ENCODE measurements at regions not wholly inside any gene's neighbourhood (a gene's known extent, or its start where the extent isn't known, plus 50 kb on each side); places are given as distances from the start of the nearest gene placed in this dataset.
A peak's percentile ranks its signal among the peaks of the same experiment; 100 is the strongest.
"Not testable (repeated sequence)": the region's sequence is repeated elsewhere in the genome, so short reads cannot be mapped to it uniquely, and the experiment has no call there.

DNA sequence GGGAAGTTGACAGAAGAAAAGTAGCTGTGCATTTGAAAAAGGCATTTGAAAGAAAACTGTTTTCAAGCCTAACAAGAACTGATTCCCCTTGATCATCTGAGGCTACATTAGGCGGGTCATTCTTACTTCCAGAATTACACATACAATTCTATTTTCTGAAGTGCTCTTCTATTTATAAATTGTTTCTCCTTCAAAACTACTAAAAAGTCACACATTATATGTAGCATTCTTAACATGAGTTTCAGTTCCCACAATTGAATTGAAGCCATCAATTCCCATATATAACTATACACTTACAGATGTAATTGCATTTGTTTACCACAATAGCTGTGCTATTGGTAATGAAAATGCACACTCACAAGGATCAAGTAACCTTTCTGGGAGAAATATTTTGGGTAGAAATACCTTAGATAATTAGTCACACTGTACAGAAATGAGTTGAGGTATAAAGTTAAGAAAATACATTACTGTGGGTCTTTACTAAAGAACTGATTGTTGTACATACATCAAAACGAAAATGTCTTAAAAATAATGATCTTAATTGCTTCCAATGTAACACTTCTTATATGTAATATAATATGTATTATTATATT is 1688.0 kb upstream of the AGA start:
- no peak for DNase-seq

GRCh38 chr4:179145746-179146525 is 1703.7 kb upstream of the AGA start:
- DNase-seq = peak; percentile 49

DNA sequence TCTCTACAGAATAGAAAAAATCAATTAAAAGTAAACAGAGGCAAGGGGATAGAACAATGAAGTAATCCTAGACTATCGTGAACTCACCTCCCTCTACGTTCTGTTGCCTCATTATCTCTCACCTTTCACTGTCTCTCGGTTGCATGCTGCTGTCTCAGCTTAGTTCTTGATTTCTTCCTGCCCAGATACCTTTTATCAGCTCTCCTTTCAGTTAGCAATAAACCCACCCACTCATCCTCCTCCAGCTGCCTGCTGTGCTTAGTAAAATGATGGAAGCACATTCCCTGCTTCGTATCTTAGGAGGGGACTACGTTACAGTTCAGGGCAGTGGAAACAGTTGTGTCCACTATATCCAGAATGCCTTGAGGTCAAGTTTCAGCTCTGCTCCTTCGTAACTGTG is 1709.5 kb upstream of the AGA start:
- no peak for DNase-seq

DNA sequence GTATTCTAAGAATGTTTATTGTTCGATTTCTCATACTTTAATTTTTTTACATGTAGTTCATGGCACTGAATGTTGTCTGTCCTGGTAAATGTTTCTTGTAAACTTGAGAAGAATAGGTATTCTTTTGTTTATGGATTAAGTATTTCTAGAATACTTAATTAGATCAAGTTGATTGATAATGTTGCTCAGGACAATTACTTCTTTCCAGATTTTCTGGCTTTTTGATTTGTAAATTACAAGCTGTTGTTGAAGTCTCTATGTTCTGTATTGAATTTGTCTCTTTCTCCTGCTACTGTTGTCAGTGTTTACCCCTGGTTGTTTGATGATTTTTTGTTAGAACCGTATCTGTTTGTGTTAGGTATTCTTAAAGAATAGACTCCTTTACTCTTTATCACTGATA is 1720.9 kb upstream of the AGA start:
- DNase-seq = no peak

DNA sequence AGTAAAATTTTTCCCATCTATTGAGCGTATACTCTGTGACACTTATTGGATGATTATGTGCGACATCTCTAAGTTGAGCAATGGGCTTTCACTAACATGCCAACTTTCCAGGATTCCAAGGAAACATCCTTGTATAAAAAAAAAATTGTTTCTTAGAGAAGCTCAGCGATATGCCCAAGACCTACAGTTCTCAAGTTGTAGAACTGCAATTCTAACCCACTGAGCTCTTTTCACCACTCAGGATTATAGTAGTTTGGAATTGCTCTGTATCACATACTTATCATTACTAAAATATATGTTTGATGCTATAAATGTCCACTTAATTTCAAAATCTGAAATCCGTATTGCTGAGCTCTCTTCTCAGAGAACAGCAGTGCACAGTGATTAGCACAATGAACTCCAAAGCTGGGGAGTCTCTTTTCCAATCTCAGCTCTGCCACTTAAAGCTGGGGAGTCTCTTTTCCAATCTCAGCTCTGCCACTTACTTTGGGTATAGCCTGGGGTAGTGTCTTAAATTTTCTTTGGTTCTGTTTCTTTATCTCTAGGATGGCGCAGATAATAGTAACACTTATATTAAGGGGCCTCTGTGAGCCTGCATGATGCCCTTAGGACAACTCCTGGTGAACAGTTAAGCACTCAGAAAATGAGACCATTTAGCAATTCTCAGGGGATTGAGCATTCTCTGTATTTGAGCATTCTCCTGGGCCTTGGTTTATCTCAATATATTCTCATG is 1722.2 kb upstream of the AGA start:
- no peak for DNase-seq

- DNase-seq = no peak
Measured at GRCh38 chr4:179165000-179165738, 1722.9 kb upstream of the AGA start.

DNA sequence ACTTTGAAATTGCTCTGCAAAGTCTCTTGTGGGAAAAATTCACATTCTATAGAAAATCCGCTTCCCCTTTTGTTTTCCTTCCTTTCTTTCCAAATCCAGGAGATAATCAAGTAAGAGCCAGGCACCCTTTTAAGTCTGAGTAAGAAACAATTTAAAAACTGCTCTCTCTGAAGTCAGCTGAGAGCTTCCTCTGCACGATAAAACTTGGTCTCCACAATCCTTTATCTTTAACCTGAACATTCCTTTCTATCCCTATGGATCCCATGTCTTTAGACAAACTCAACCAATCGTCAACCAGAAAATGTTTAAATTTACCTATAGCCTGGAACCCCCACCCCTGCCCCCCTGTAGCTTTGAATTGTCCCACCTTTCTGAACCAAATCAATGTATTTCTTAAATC is 1723.6 kb upstream of the AGA start:
- no peak for DNase-seq

DNA sequence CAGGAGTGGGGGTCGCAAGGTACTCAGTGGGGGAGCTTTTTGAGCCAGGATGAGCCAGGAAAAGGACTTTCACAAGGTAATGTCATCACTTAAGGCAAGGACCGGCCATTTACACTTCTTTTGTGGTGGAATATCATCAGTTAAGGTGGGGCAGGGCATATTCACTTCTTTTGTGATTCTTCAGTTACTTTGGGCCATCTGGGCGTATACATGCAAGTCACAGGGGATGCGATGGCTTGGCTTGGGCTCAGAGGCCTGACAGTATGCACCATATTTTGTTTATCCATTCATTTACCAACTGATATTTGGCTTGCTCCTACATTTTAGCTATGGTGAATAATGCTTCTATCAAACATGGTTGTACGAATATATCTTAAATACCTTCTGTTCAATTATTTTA is 1728.1 kb upstream of the AGA start:
- not testable (repeated sequence) for DNase-seq

DNA sequence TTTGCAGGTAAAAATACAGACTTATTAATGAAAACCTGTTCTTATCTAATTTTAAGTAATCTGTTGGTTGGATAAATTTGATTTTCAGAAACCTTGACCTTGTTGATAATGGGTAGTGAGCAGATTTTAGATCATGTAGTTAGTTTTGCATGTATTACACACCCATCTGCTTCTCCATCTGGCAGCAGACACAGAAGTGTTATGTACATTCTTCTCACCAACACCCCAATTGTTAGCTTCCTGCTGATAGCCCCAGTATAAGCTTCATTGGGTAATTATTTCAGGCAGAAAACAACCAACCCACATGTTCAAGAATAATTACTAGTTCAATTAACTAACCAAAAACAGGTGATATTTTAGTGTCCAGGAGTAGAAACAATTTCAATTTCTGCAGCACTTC is 1740.5 kb upstream of the AGA start:
- no peak for DNase-seq

DNA sequence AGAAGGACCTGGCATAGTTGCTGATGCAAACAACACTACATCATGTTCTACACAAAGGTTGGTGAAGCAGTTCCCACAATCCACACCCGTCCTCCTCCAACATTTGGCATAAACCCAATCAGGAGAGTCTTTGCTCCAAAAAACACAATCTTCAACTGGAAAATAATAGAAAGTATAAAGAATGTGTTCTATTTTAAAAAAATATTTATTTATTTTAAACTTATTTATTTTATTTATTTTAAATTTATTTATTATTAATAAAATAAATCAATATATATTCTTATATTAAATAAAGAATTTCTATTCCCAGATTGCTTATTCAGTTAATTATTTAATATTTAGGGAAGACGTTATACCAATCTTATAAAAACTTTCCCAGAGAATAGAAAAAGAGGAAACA is 1753.7 kb upstream of the AGA start:
- no peak for DNase-seq

GRCh38 chr4:179196511-179196910 is 1754.3 kb upstream of the AGA start:
- DNase-seq = peak; percentile 54

GRCh38 chr4:179200681-179201080 is 1758.4 kb upstream of the AGA start:
- DNase-seq = no peak

- DNase-seq = no peak
Measured at GRCh38 chr4:179225594-179225993, 1783.4 kb upstream of the AGA start.

DNA sequence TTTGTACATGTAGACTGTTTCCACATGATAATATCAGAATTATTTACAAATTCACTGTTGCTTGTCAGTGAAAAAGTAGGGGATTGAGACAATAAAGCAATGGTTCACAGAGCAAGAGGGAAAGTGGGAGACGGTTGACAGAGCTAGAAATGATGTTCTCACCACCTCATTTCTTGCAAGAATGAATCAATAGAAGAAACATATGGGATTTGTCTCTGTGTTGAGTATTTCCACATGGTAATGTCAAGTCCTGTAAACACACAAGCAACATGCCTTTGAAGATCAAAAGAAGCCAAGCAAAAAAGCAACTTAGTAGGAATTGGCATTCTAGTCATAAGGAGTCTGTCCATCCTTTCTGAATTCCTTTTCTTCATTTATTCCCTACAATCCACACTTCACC is 1806.6 kb upstream of the AGA start:
- DNase-seq = no peak

DNA sequence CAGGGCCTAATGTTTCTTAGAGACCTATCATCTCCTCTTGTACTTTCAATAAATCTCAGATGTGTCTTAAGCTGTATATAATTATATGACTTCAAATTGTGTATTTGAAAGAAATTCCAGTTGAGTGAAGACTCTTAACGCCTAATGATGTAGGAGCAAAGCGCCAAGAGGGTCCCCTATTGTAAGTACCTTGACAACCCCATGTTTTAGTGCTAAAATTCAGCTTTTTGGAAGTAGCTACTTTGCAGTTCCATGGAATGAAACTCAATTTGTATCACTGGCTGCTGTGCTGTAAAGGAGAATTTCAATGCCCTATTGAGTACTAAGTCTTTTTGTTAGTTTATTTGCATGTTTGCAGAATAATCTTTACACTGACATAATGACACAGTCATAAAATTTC is 1826.6 kb upstream of the AGA start:
- DNase-seq = no peak

DNA sequence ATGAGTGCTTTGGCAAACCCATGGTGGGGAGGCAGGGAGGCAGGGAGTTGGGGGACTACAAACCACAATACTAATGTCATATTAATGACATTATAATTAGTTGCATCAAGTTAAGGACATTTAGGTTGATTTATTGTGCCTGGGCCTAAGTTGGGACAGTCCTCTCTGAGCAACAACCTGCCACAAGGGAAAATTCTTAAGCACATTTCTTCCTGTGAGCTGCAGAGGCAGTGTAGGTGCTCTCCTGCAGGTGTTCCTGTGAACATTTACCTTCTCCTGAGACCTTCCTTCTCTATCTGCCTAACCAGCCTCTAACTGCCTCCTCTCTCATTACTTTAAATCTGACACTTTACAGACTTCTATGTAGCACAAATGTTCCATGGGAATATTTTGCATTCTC is 1830.0 kb upstream of the AGA start:
- no peak for DNase-seq

GRCh38 chr4:179278647-179279046 is 1836.4 kb upstream of the AGA start:
- no peak for DNase-seq

GRCh38 chr4:179285696-179286095 is 1843.5 kb upstream of the AGA start:
- no peak for DNase-seq

DNA sequence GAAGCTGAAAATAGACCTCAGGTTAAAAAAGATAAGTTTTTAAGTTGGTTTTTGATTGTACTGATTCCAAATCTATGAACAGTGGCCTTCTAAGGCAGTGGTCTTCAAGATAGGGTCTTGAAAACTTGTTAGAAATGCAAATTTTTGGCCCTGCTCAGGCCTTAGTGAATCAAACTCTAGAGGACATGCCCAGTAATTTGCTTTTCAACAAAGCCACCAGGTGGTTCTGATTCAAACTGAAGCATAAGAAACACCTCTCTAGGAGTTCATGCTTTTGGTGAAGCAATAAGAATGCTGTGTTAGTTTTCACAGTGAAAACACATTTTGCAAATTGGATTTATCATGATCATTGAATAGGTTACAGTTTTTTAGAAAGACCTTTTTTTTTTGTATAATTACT is 1849.4 kb upstream of the AGA start:
- no peak for DNase-seq

DNA sequence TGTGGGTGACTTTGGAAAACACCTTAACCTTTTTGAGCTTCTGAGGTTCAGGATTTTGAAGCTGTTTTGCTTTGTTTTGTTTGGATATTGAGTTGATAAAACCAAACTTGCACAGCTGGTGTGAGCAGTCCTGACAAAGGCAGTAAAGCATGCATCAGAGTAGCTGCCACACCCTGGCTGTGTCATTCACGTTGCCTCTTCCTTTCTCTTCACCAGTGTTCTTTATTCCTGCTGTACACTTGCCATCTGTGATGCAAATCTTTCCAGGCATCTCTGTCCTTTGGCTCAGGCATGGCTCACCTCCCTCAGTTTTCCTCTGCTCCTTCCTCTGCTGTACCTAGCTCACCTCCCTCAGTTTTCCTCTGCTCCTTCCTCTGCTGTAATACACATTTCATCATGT is 1850.2 kb upstream of the AGA start:
- no peak for DNase-seq

GRCh38 chr4:179307297-179308136 is 1865.3 kb upstream of the AGA start:
- DNase-seq = peak; percentile 11

GRCh38 chr4:179313823-179314222 is 1871.6 kb upstream of the AGA start:
- DNase-seq = no peak
